CD4-positive, alpha-beta T cell treated with Interleukin-10 for 1 hour (primary cell): ENCODE measurements at regions not wholly inside any gene's neighbourhood (a gene's known extent, or its start where the extent isn't known, plus 50 kb on each side); places are given as distances from the start of the nearest gene placed in this dataset.
"Not testable (repeated sequence)": the region's sequence is repeated elsewhere in the genome, so short reads cannot be mapped to it uniquely, and the experiment has no call there.

Experiments
- DNase-seq: peaks from one replicate; pipeline ENCODE4 v3.0.0-alpha.2; 2020

GRCh38 chr17:33989361-33990148 is 265.5 kb upstream of the CCL2 start:
- DNase-seq: no peak

- DNase-seq: no peak
Measured at GRCh38 chr17:33990943-33991706, 264.0 kb upstream of the CCL2 start.

GRCh38 chr17:33992113-33992512 is 263.0 kb upstream of the CCL2 start:
- no peak for DNase-seq

- no peak for DNase-seq
Measured at GRCh38 chr17:34000639-34001038, 254.4 kb upstream of the CCL2 start.

GRCh38 chr17:34001246-34001645 is 253.8 kb upstream of the CCL2 start:
- no peak for DNase-seq

- DNase-seq: no peak
Measured at GRCh38 chr17:34006126-34006525, 249.0 kb upstream of the CCL2 start.

GRCh38 chr17:34008125-34008524 is 247.0 kb upstream of the CCL2 start:
- no peak for DNase-seq

GRCh38 chr17:34009912-34010311 is 245.2 kb upstream of the CCL2 start:
- DNase-seq: no peak

GRCh38 chr17:34010534-34010933 is 244.6 kb upstream of the CCL2 start:
- DNase-seq: no peak

- no peak for DNase-seq
Measured at GRCh38 chr17:34011599-34011998, 243.5 kb upstream of the CCL2 start.

- no peak for DNase-seq
Measured at GRCh38 chr17:34012709-34013375, 242.2 kb upstream of the CCL2 start.

- DNase-seq: no peak
Measured at GRCh38 chr17:34015253-34015652, 239.8 kb upstream of the CCL2 start.

GRCh38 chr17:34024386-34024785 is 230.7 kb upstream of the CCL2 start:
- DNase-seq: no peak

- DNase-seq: no peak
Measured at GRCh38 chr17:34024806-34025551, 230.1 kb upstream of the CCL2 start.

GRCh38 chr17:34030601-34031000 is 224.5 kb upstream of the CCL2 start:
- DNase-seq: not testable (repeated sequence)

GRCh38 chr17:34032305-34032704 is 222.8 kb upstream of the CCL2 start:
- DNase-seq: not testable (repeated sequence)

- not testable (repeated sequence) for DNase-seq
Measured at GRCh38 chr17:34038786-34039185, 216.3 kb upstream of the CCL2 start.

- not testable (repeated sequence) for DNase-seq
Measured at GRCh38 chr17:34039213-34039612, 215.9 kb upstream of the CCL2 start.

GRCh38 chr17:34039759-34040555 is 215.1 kb upstream of the CCL2 start:
- DNase-seq: peak; percentile 62

GRCh38 chr17:34045990-34046389 is 209.1 kb upstream of the CCL2 start:
- DNase-seq: no peak

- no peak for DNase-seq
Measured at GRCh38 chr17:34051046-34051445, 204.0 kb upstream of the CCL2 start.

GRCh38 chr17:34054495-34054894 is 200.6 kb upstream of the CCL2 start:
- no peak for DNase-seq
